ENCODE measurements at regions not wholly inside any gene's neighbourhood (a gene's known extent, or its start where the extent isn't known, plus 50 kb on each side); places are given as distances from the start of the nearest gene placed in this dataset.

DNA sequence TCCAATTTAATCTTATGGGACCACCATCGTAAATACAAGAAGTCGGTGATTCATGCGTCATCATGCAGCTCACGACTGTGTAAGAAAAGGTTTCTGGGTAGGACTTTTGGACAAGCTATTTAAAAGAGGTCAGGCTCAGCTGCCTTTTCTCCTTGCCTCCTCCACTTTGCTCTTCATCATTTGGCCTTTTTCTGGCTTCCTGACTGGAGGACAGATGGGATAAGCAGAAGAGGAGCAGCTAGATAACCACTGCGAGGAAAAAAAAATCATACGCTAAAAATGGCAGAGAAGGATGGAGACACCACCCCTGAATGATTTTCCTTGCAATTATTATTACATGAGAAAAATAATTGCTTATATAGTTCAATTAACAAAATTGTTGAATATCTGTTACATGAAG, 294.3 kb upstream of the FSTL5 start:
- ATAC-seq (no peak), DNase-seq (no peak)
- intact Hi-C loops (cut with DNase I), result no loop called here
- Histone ChIP-seq H3K4me3 (no peak overlapping the region), H3K4me1 (no peaks in the 10 kb centered on the region), H3K9me3 (no peaks in the 10 kb centered on the region), H3K27ac (no peak overlapping the region), H3K27me3 (no peaks in the 10 kb centered on the region), H3K36me3 (no peaks in the 10 kb centered on the region)
- TF ChIP-seq, protein P1, sequence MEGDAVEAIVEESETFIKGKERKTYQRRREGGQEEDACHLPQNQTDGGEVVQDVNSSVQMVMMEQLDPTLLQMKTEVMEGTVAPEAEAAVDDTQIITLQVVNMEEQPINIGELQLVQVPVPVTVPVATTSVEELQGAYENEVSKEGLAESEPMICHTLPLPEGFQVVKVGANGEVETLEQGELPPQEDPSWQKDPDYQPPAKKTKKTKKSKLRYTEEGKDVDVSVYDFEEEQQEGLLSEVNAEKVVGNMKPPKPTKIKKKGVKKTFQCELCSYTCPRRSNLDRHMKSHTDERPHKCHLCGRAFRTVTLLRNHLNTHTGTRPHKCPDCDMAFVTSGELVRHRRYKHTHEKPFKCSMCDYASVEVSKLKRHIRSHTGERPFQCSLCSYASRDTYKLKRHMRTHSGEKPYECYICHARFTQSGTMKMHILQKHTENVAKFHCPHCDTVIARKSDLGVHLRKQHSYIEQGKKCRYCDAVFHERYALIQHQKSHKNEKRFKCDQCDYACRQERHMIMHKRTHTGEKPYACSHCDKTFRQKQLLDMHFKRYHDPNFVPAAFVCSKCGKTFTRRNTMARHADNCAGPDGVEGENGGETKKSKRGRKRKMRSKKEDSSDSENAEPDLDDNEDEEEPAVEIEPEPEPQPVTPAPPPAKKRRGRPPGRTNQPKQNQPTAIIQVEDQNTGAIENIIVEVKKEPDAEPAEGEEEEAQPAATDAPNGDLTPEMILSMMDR (IDR thresholded peaks at IDR 0.05), result no peak

GRCh38 chr4:162457071-162457865, 293.5 kb upstream of the FSTL5 start:
- Histone ChIP-seq H3K4me3 (no peak overlapping the region), H3K27me3 (no peaks in the 10 kb centered on the region), H3K27ac (no peak overlapping the region), H3K36me3 (no peaks in the 10 kb centered on the region), H3K4me1 (no peaks in the 10 kb centered on the region), H3K9me3 (no peaks in the 10 kb centered on the region)
- TF ChIP-seq, protein P1 (IDR thresholded peaks at IDR 0.05), result no peak
- no peak for ATAC-seq
- DNase-seq, result no peak
- intact Hi-C loops (cut with DNase I), result no loop called here

DNA sequence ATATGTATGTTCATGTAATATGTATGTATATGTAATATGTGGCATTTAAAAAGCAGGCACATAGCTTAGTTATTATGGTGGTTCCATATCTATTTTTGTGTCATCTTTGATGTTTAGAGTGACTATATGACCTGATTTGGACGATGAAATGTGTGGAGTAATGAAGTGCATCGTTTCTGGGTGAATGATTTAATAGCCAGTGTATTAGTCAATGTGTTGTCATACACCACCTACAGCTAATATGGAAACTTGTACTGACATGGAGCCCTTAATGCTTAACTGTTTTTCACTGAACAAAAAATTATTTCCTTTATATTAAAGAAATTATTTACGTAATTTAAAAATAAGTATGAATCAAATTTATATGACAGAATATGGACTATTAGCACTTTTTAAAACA, 292.3 kb upstream of the FSTL5 start:
- DNase-seq, result no peak
- no peak for ATAC-seq
- intact Hi-C loops (cut with DNase I), result no loop called here
- TF ChIP-seq, protein P1 (IDR thresholded peaks at IDR 0.05), result no peak
- no peaks in the 10 kb centered on the region for H3K9me3 ChIP-seq
- H3K27me3 ChIP-seq, result no peaks in the 10 kb centered on the region
- H3K4me3 ChIP-seq, result no peak overlapping the region
- H3K27ac ChIP-seq, result no peak overlapping the region
- no peaks in the 10 kb centered on the region for H3K36me3 ChIP-seq
- no peaks in the 10 kb centered on the region for H3K4me1 ChIP-seq

- intact Hi-C loops (cut with DNase I), result no loop called here
- no peaks in the 10 kb centered on the region for H3K27me3 ChIP-seq
- no peak for DNase-seq
- H3K4me3 ChIP-seq, result no peak overlapping the region
- ATAC-seq, result no peak
- no peaks in the 10 kb centered on the region for H3K4me1 ChIP-seq
- no peak overlapping the region for H3K27ac ChIP-seq
- H3K36me3 ChIP-seq, result no peaks in the 10 kb centered on the region
- H3K9me3 ChIP-seq, result no peaks in the 10 kb centered on the region
- TF ChIP-seq, protein P1 (IDR thresholded peaks at IDR 0.05), result no peak
Observed at GRCh38 chr4:162450531-162451035, 286.8 kb upstream of the FSTL5 start.

- DNase-seq (no peak), ATAC-seq (no peak)
- Histone ChIP-seq H3K9me3 (no peaks in the 10 kb centered on the region), H3K4me3 (no peak overlapping the region), H3K27ac (no peak overlapping the region), H3K4me1 (no peaks in the 10 kb centered on the region), H3K27me3 (no peaks in the 10 kb centered on the region), H3K36me3 (no peaks in the 10 kb centered on the region)
- intact Hi-C loops (cut with DNase I), result no loop called here
- TF ChIP-seq, protein P1 (IDR thresholded peaks at IDR 0.05), result no peak
Observed at GRCh38 chr4:162443510-162443909, 279.7 kb upstream of the FSTL5 start.

Data from left lung (tissue), 4 donors.